GM18951 (cell line): ENCODE measurements at regions not wholly inside any gene's neighbourhood (a gene's known extent, or its start where the extent isn't known, plus 50 kb on each side); places are given as distances from the start of the nearest gene placed in this dataset.

Source experiments
- POLR2A ChIP-seq: IDR thresholded peaks from 4 replicates; pipeline ENCODE4 v1.6.1; 2011; ENCODE audit warnings: mild to moderate bottlenecking; ENCODE audit not compliant: insufficient read length, insufficient read depth; ENCODE audit errors: extremely low read depth
- in situ Hi-C: fragments of 300-500 bp; cut with MboI; formaldehyde crosslinking; loops from one replicate; pipeline ENCODE4 v1.12.0; 2022; ENCODE audit warnings: low sequenced_read_pairs, mixed read lengths, inconsistent platforms; ENCODE audit not compliant: unreplicated experiment

- in situ Hi-C loops = loop anchor here (5.0 to 25.0 kb wide), 2 partner anchors 758 to 1003 kb away; no protein-coding TSS in a partner anchor
- TF ChIP-seq POLR2A = no peak
Observed at GRCh38 chr11:11789735-11790369, 51.9 kb upstream of the USP47 start.

GRCh38 chr11:11788063-11788710 lies 53.6 kb upstream of the USP47 start:
- in situ Hi-C loops = loop anchor here (5.0 to 25.0 kb wide), 2 partner anchors 756 to 1001 kb away; no protein-coding TSS in a partner anchor
- TF ChIP-seq POLR2A = no peak

DNA sequence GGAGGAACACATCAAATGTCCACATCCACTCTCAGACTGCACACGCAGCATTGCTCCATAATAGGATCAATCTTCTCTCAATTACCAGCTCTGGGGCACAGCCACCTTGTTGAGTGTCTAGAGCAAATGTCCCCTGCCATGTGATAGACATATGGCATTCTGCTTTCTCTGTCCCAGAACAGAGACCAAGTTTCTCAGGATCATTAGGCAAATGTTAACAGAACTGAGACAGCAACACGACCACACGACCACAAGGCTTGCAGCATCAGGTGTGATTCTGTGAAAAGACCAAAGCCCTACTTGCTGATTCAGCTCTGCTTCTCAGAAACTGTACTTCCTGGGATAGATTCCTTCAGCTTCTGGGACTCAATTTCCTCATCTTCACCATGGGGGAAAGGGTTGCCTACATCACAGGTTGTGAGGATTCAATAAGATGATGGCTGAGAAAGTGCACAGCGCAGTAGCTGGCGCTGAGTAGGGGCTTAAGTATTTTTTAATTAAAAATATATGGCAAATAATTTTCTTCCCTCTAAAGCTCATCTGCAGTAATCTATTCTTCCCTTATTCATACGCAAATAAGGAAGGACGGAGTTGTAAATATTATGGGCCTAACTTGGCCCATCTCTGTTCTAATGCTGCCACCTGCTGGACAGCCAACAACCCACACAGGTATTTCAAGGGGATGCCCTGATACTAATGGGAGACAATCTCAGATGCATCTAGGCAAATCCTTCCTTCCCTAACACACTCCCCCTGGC lies 54.3 kb upstream of the USP47 start:
- in situ Hi-C loops = loop anchor here (5.0 to 25.0 kb wide), 2 partner anchors 755 to 1000 kb away; no protein-coding TSS in a partner anchor
- TF ChIP-seq POLR2A = no peak

DNA sequence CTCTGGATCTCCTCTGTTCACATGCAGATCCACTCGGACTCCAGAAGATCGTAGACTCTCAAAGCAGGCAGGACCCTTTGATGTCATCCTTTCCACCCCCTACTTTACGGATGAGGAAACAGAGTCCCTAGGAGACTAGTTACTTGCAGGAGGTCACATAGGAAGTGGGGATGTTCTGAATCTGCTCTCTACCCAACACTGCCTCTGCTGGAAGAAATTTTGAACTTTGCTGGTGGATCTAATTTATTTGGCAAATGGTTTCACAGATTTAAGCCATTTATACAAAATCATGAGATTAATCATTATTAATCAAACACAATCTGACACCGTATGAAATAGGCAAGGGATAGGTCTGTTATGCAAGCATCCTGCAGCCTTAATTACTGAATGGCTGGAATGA lies 55.0 kb upstream of the USP47 start:
- TF ChIP-seq POLR2A = no peak
- in situ Hi-C loops = loop anchor here (5.0 to 25.0 kb wide), 2 partner anchors 754 to 999 kb away; no protein-coding TSS in a partner anchor

DNA sequence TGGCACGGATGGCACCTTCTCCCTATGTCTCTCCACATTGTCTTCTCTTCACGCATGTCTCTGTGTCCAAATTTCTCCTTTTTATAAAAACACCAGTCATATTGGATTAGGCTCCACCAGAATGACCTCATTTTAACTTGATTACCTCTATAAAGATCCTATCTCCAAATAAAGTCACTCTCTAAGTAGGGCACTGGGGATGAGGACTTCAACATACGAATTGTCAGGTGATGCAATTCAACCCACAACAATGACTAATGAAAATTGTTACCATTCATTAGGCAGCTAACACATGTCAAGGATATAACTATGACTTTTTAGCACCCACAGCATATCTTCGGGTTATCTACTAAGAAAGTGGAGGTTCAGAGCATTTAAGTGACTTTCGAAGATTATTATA lies 55.5 kb upstream of the USP47 start:
- in situ Hi-C loops = loop anchor here (5.0 to 25.0 kb wide), 2 partner anchors 754 to 999 kb away; no protein-coding TSS in a partner anchor
- no peak for TF ChIP-seq POLR2A

DNA sequence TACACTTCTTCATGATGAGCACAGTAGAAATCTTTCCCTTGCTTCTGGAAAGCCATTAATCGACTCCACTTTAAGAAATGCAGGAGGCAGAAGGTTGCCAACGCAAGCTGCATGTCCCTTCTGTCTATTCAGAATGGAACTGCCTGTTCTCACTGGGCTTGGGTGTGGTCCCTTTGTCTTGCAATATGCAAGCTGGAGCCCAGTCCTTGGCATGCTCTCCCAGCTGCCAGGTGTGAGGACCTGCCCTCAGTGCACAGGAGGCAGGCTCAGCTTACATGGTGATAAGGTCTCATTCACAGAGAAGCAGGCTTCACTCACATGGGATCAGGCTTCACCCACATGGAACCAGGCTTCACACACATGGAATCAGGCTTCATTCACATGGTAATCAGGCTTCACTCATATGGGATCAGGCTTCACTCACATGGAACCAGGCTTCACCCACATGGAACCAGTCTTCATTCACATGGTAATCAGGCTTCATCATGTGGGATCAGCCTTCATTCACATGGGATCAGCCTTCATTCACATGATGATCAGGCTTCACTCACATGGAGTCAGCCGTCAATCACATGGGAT lies 59.2 kb upstream of the USP47 start:
- in situ Hi-C loops = loop anchor here (25.0 kb wide), 1 partner anchor 995 kb away; no protein-coding TSS in a partner anchor
- no peak for TF ChIP-seq POLR2A

DNA sequence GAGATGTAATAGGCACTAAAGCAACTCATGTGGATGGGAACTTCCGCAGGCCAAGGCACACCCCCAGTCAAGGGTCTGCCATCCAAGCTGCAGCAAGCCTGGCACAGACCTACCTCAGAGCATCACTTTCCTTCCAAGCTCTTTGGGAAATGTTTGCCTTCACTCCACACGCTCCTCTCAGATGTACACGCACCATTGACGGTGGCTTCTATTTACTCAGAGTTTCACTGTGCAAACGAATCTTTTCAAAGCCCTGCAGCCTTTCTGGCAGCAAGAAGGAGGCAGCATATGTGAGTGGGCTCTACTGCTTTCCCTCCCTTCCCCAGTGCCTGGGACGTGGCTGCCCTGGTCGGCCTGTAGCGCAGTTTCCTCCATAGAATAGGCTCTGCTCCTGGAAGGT lies 60.9 kb upstream of the USP47 start:
- in situ Hi-C loops = loop anchor here (25.0 kb wide), 1 partner anchor 994 kb away; no protein-coding TSS in a partner anchor

GRCh38 chr11:11779975-11780374 lies 61.8 kb upstream of the USP47 start:
- TF ChIP-seq POLR2A = no peak
- in situ Hi-C loops = loop anchor here (25.0 kb wide), 1 partner anchor 993 kb away; no protein-coding TSS in a partner anchor

More for the DNA sequence above, 60.9 kb upstream of the USP47 start:
- TF ChIP-seq POLR2A = no peak

GRCh38 chr11:11777897-11778296 lies 63.9 kb upstream of the USP47 start:
- no peak for TF ChIP-seq POLR2A
- in situ Hi-C loops = loop anchor here (25.0 kb wide), 1 partner anchor 991 kb away; no protein-coding TSS in a partner anchor

DNA sequence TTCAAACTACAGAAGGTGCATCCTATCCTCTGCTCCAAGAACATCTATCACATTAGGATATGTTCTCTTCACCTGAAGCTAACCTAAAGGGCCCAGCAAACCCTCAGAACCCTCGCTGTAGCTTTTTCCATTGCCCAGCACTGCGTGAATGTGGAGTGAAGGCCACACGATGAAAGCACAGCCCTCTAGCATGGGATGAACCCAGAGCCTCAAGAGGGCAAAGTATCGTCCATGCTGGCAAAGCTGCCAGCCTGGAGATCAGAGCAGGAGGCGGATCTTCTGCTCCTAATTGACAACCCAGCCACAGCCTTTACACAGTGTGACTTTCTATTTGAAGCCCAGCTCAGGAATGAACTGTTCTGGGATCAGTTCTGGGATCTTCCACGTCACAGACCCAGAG lies 65.1 kb upstream of the USP47 start:
- no peak for TF ChIP-seq POLR2A
- in situ Hi-C loops = loop anchor here (25.0 kb wide), 1 partner anchor 989 kb away; no protein-coding TSS in a partner anchor

GRCh38 chr11:11774928-11775327 lies 66.8 kb upstream of the USP47 start:
- no peak for TF ChIP-seq POLR2A
- in situ Hi-C loops = loop anchor here (25.0 kb wide), 1 partner anchor 988 kb away; no protein-coding TSS in a partner anchor

- TF ChIP-seq POLR2A = no peak
- in situ Hi-C loops = no loop called here
Observed at GRCh38 chr11:11772865-11773515, 68.8 kb upstream of the USP47 start.
